ENCODE measurements at regions not wholly inside any gene's neighbourhood (a gene's known extent, or its start where the extent isn't known, plus 50 kb on each side); places are given as distances from the start of the nearest gene placed in this dataset.

DNA sequence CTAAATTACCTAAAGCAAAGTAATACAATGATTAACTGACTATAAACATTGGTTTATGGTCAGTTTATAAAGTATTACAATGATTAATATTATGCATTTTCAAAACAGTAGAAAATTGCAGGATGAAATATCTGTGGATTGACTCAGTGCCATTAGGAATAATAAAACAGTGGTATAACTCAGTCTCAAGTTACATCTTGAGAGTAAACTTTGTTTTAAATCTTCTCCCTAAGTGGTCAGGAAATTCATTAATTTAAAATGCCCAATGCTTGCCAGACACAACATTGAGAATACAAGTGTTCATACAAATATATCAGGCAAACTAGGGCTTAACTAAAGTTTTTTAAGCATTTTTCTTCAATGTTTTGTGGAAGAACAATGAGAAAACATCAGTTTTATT is 257.8 kb downstream of the ETV1 start:
- H3K27ac Mint-ChIP-seq = no peak overlapping the region
- intact Hi-C loops (cut with micrococcal nuclease) = no loop called here
- Histone ChIP-seq H3K4me2 (replicated peaks; ENCODE audit: low read depth, low read length, poor library complexity, severe bottlenecking) (no peak overlapping the region), H2AFZ (ENCODE audit: insufficient read depth, low read depth, low read length, poor library complexity, severe bottlenecking) (no peak overlapping the region), H3K27ac (ENCODE audit: low read length in 2 of 2) (no peak overlapping the region), H3K4me3 (ENCODE audit: control extremely low read depth in 1 of 5, extremely low read depth in 1 of 5, insufficient read depth in 1 of 5, low read depth in 2 of 5, low read length in 4 of 5) (no peak overlapping the region), H4K20me1 (ENCODE audit: control insufficient read depth, insufficient read depth, low read length, poor library complexity, severe bottlenecking) (no peaks in the 10 kb centered on the region), H3K9me3 (ENCODE audit: control extremely low read depth in 1 of 3, control insufficient read depth in 2 of 3, insufficient read depth in 1 of 3, low read length in 2 of 3) (no peaks in the 10 kb centered on the region), H3K36me3 (replicated peaks in 1 of 2; ENCODE audit: control extremely low read depth in 1 of 2, control insufficient read depth in 1 of 2, extremely low read depth in 1 of 2, insufficient read depth in 2 of 2, low read length in 1 of 2) (no peaks in the 10 kb centered on the region), H3K4me1 (ENCODE audit: control insufficient read depth in 2 of 2, insufficient read depth in 2 of 2, low read length in 2 of 2) (no peaks in the 10 kb centered on the region), H3K9ac (ENCODE audit: low read length) (no peak overlapping the region), H3K27me3 (replicated peaks in 1 of 4; ENCODE audit: control extremely low read depth in 1 of 4, control insufficient read depth in 3 of 4, insufficient read depth in 4 of 4, low read length in 3 of 4) (no peaks in the 10 kb centered on the region), H3K79me2 (ENCODE audit: control insufficient read depth, insufficient read depth, low read length) (no peaks in the 10 kb centered on the region)
- TF ChIP-seq, protein P1, sequence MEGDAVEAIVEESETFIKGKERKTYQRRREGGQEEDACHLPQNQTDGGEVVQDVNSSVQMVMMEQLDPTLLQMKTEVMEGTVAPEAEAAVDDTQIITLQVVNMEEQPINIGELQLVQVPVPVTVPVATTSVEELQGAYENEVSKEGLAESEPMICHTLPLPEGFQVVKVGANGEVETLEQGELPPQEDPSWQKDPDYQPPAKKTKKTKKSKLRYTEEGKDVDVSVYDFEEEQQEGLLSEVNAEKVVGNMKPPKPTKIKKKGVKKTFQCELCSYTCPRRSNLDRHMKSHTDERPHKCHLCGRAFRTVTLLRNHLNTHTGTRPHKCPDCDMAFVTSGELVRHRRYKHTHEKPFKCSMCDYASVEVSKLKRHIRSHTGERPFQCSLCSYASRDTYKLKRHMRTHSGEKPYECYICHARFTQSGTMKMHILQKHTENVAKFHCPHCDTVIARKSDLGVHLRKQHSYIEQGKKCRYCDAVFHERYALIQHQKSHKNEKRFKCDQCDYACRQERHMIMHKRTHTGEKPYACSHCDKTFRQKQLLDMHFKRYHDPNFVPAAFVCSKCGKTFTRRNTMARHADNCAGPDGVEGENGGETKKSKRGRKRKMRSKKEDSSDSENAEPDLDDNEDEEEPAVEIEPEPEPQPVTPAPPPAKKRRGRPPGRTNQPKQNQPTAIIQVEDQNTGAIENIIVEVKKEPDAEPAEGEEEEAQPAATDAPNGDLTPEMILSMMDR (IDR thresholded peaks at IDR 0.05) = no peak
- H3K9me3 Mint-ChIP-seq (ENCODE audit: insufficient read depth) = peaks cover 6% of the 10 kb centered on the region
- DNase-seq (no peak), ATAC-seq (ENCODE audit: low read depth) (no peak)
- H3K4me1 Mint-ChIP-seq = no peaks in the 10 kb centered on the region
- ChIA-PET POLR2A (no interaction called here), CTCF (no interaction called here)
- H3K4me3 Mint-ChIP-seq = no peak overlapping the region
- no peaks in the 10 kb centered on the region for H3K27me3 Mint-ChIP-seq

DNA sequence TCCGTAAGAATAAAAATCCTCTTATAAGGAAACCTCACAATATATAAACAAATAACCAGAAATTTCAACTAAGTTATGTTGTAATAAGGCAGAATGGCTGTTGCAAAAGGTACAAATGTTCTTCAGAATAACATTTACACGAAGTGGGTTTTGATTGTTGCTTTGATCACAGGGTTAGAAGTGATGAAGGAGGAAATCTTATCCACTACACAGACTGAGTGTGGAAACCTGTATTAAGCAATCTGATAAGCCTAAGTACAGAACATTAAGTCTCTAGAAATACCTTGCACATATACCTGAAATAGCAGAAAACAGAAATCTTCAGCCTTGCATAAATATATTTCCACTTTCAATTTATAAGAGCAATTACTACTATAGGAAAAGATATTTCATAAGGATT is 251.9 kb downstream of the ETV1 start:
- intact Hi-C loops (cut with micrococcal nuclease) = no loop called here
- Histone ChIP-seq H3K4me3 (ENCODE audit: control extremely low read depth in 1 of 5, extremely low read depth in 1 of 5, insufficient read depth in 1 of 5, low read depth in 2 of 5, low read length in 4 of 5) (no peak overlapping the region), H3K9me3 (ENCODE audit: control extremely low read depth in 1 of 3, control insufficient read depth in 2 of 3, insufficient read depth in 1 of 3, low read length in 2 of 3) (no peaks in the 10 kb centered on the region), H3K79me2 (ENCODE audit: control insufficient read depth, insufficient read depth, low read length) (no peaks in the 10 kb centered on the region), H3K4me1 (ENCODE audit: control insufficient read depth in 2 of 2, insufficient read depth in 2 of 2, low read length in 2 of 2) (no peaks in the 10 kb centered on the region), H3K4me2 (replicated peaks; ENCODE audit: low read depth, low read length, poor library complexity, severe bottlenecking) (no peak overlapping the region), H3K9ac (ENCODE audit: low read length) (no peak overlapping the region), H3K27me3 (replicated peaks in 1 of 4; ENCODE audit: control extremely low read depth in 1 of 4, control insufficient read depth in 3 of 4, insufficient read depth in 4 of 4, low read length in 3 of 4) (no peaks in the 10 kb centered on the region), H4K20me1 (ENCODE audit: control insufficient read depth, insufficient read depth, low read length, poor library complexity, severe bottlenecking) (no peaks in the 10 kb centered on the region), H3K36me3 (replicated peaks in 1 of 2; ENCODE audit: control extremely low read depth in 1 of 2, control insufficient read depth in 1 of 2, extremely low read depth in 1 of 2, insufficient read depth in 2 of 2, low read length in 1 of 2) (no peaks in the 10 kb centered on the region), H3K27ac (ENCODE audit: low read length in 2 of 2) (no peak overlapping the region), H2AFZ (ENCODE audit: insufficient read depth, low read depth, low read length, poor library complexity, severe bottlenecking) (no peak overlapping the region)
- H3K4me3 Mint-ChIP-seq = no peak overlapping the region
- ATAC-seq (ENCODE audit: low read depth) (no peak), DNase-seq (no peak)
- H3K27me3 Mint-ChIP-seq = no peaks in the 10 kb centered on the region
- H3K27ac Mint-ChIP-seq = no peak overlapping the region
- ChIA-PET POLR2A (no interaction called here), CTCF (no interaction called here)
- H3K9me3 Mint-ChIP-seq (ENCODE audit: insufficient read depth) = peaks cover 2% of the 10 kb centered on the region
- H3K4me1 Mint-ChIP-seq = no peaks in the 10 kb centered on the region
- WGBS (ENCODE audit: insufficient coverage) = no CpG with 5 or more reads among the region's 2 CpGs
- TF ChIP-seq EZH2 (IDR thresholded peaks at IDR 0.05; ENCODE audit: borderline replicate concordance, insufficient read depth, low read depth, low read length, poor library complexity, severe bottlenecking) = no peak
- TF ChIP-seq, protein P1 (IDR thresholded peaks at IDR 0.05) = no peak
